Breast epithelium (tissue), 4 donors: ENCODE measurements at regions not wholly inside any gene's neighbourhood (a gene's known extent, or its start where the extent isn't known, plus 50 kb on each side); places are given as distances from the start of the nearest gene placed in this dataset.
A peak's percentile ranks its signal among the peaks of the same experiment; 100 is the strongest.

Experiments
- DNase-seq, 2 donors: peaks; one replicate each; pipeline ENCODE4 v3.0.0-alpha.2; 2019; ENCODE audit warnings: low spot score in 2 of 2
- H3K27ac ChIP-seq, 2 donors: fragments of 200-600 bp; sonication (generic) in 1 of 2; one replicate each; pipeline ENCODE4 v1.5.1; 2016 to 2019; ENCODE audit warnings: mild to moderate bottlenecking in 1 of 2
- H3K27me3 ChIP-seq, 2 donors: fragments of 200-600 bp; sonication (generic) in 1 of 2; one replicate each; pipeline versions ENCODE4 v1.5.1 to v1.6.0; 2017 to 2019; ENCODE audit warnings: control low read depth in 1 of 2, mild to moderate bottlenecking in 1 of 2
- H3K36me3 ChIP-seq: fragments of 200-600 bp; one replicate; pipeline ENCODE4 v1.5.1; 2019
- H3K4me1 ChIP-seq, 2 donors: fragments of 200-600 bp; sonication (generic); one replicate each; pipeline ENCODE4 v1.5.1; 2016 to 2019; ENCODE audit warnings: control low read depth in 1 of 2
- H3K4me3 ChIP-seq, 3 donors: fragments of 200-600 bp; sonication (generic); 1 replicate in 2 of 3; 2 replicates in 1 of 3; pipeline ENCODE4 v1.5.1; 2016 to 2019; ENCODE audit warnings: mild to moderate bottlenecking in 3 of 3, moderate library complexity in 2 of 3
- H3K9me3 ChIP-seq, 2 donors: fragments of 200-600 bp; sonication (generic) in 1 of 2; one replicate each; pipeline ENCODE4 v1.5.1; 2016 to 2019; ENCODE audit warnings: control low read depth in 1 of 2
- POLR2A ChIP-seq: fragments of 450-650 bp; IDR thresholded peaks from one replicate; pipeline ENCODE4 v1.6.1; 2016; ENCODE audit warnings: antibody characterized with exemption, mild to moderate bottlenecking, moderate library complexity
- POLR2AphosphoS5 ChIP-seq, 3 donors: sonication (generic); formaldehyde crosslinking; IDR thresholded peaks; one replicate each; pipeline ENCODE4 v1.6.1; 2017; ENCODE audit warnings: antibody characterized with exemption in 3 of 3
- intact Hi-C: fragments of 100-400 bp; cut with DNase I; formaldehyde crosslinking; loops from one replicate; pipeline ENCODE4 v1.15.1; 2023; ENCODE audit warnings: low total_unique reads
- TF ChIP-seq, protein P1 (sequence below), 3 donors: fragments of 450-650 bp; IDR thresholded peaks; one replicate each; pipeline ENCODE4 v1.5.1; 2016 to 2017; ENCODE audit warnings: antibody characterized with exemption in 3 of 3, mild to moderate bottlenecking in 3 of 3, moderate library complexity in 3 of 3

DNA sequence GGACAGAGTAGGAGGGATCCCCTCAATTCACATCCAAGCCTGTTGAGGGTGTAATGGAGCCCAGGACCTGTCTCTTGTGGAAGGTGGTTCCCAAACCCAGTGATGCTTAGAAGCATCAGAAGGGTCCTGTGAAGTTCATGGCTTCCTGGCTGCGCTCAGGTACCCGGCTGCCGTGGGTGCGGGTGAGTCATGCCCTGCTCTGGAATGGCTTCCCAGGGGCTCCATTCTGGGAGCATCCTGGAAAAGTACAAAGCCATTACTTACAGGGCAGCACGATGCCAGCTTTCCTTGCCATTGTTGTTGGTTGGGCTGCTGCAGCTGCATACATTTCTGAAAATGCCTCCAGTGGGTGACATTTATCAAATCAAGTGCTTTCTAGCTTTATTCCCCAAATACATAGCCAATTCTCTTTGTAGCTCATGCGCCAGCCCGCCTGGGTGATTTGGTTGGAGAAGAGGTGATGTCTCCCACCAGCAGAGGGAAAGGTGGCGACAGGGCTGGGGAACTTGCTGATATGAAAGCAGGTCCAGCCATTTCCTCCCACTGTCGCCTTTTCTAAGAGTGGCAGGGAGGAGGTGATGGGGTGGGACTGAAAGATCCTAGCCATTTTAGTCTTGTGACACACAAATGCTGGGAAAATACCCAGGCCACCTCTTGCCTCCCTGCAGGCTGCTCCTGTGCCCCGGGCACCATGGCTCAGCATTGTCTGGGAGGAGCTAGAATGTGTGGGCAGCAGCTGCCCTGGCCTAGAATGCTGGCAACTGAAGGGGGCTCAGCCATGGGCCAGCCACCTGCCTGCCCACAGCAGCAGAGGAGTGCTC lies 65.9 kb upstream of the HPCAL1 start:
- TF ChIP-seq POLR2A, result no peak
- no peak for TF ChIP-seq POLR2AphosphoS5 (IDR thresholded peaks at IDR 0.05)
- TF ChIP-seq, protein P1, sequence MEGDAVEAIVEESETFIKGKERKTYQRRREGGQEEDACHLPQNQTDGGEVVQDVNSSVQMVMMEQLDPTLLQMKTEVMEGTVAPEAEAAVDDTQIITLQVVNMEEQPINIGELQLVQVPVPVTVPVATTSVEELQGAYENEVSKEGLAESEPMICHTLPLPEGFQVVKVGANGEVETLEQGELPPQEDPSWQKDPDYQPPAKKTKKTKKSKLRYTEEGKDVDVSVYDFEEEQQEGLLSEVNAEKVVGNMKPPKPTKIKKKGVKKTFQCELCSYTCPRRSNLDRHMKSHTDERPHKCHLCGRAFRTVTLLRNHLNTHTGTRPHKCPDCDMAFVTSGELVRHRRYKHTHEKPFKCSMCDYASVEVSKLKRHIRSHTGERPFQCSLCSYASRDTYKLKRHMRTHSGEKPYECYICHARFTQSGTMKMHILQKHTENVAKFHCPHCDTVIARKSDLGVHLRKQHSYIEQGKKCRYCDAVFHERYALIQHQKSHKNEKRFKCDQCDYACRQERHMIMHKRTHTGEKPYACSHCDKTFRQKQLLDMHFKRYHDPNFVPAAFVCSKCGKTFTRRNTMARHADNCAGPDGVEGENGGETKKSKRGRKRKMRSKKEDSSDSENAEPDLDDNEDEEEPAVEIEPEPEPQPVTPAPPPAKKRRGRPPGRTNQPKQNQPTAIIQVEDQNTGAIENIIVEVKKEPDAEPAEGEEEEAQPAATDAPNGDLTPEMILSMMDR (IDR thresholded peaks at IDR 0.05), result no peak
- Histone ChIP-seq H3K27me3 (no peaks in the 10 kb centered on the region), H3K9me3 (no peaks in the 10 kb centered on the region), H3K36me3 (no peaks in the 10 kb centered on the region), H3K4me1 (no peaks in the 10 kb centered on the region), H3K27ac (no peak overlapping the region), H3K4me3 (no peak overlapping the region)
- peak in 1 of 2 donors; percentile 35 for DNase-seq
- intact Hi-C loops, result no loop called here

DNA sequence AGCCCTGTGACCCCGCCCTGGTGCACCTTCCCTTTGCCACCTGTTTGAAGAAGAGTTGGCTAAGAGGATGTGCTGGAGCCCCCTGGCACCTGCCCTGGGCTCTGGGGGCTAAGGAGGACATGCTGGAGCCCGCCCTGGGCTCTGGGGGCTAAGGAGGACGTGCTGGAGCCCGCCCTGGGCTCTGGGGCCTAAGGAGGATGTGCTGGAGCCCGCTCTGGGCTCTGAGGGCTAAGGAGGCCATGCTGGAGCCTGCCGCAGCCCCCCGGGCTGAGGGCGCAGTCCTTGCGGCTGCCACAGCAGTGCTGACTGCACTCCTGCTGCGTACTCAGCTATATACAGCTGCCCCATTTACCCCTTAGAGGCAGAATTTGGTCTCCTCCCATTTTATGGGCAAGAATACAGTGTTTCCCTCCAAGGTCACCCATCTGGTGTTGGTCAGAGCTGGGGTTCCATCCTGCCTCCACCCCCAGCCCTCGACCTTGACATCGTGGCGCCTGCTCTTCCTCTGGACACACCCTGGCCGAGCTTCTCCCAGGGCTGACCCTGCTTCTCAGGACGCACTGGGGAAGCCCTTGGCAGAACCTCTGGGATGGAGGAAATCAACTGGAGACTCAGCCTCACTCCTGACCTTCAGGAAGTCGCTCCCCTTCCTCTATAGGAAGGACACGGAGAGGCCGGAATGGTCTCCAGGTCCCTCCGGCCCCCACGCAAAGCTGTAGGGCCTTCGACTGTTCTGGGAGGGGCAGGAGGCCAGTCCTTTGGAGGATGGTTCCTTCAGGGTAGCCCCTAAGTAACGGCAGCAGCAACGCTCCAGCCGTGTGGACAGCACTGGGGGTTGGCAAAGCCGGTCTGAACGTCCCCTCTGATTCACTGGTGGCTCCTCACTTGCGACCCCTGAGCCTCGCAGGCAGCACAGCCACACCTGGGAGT lies 65.0 kb upstream of the HPCAL1 start:
- peak in 1 of 2 donors; percentile 33 for DNase-seq
- intact Hi-C loops, result no loop called here
- Histone ChIP-seq H3K4me1 (no peaks in the 10 kb centered on the region), H3K27ac (no peak overlapping the region), H3K36me3 (no peaks in the 10 kb centered on the region), H3K4me3 (no peak overlapping the region), H3K27me3 (no peaks in the 10 kb centered on the region), H3K9me3 (no peaks in the 10 kb centered on the region)
- TF ChIP-seq POLR2AphosphoS5 (IDR thresholded peaks at IDR 0.05) (no peak), POLR2A (no peak)
- TF ChIP-seq, protein P1 (IDR thresholded peaks at IDR 0.05), result no peak

DNA sequence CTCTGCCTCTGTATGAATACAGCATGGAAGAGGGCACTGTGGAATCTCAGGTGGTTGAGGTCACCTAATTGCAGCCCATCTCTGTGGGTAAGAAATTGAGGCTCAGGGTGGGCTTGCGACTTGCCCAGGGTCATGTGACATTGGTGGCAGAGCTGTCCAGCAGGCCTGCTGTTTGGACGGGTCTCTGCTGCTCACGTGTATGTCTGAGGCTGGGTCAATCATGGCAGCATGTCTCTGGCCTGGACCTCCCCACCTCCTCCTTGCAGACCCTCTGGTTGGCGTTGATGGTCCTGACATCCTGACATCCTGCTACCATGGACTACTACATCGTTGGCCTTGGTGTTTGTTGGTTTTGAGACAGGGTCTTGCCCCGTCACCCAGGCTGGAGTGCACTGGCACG lies 64.3 kb upstream of the HPCAL1 start:
- no peaks in the 10 kb centered on the region for H3K27me3 ChIP-seq

DNA sequence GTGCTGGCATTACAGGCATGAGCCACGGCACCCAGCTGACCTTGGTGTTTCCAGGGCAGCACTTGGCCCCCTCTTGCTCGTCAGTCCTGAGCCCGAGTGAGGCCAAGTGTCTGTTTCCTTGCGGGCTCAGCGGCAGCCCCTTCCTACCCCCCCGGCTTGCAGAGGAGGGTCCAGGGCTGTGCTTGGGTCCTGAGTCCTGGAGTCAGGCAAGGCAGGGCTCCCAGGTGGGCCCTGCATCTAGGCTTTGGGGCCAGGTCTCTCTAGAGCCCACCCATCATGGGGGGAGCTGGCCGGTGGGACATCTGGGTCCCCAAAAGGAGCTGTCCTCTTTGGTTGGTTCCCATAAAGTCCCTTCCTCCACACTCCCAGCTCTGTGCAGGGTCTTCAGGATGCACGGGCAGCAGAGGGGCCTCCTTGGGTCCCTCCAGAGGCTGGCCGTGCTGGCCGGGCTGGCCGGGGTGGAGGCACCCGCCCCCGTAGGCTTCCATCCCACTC lies 63.7 kb upstream of the HPCAL1 start:
- intact Hi-C loops, result no loop called here
- H3K9me3 ChIP-seq, result no peaks in the 10 kb centered on the region
- no peak overlapping the region for H3K27ac ChIP-seq
- H3K4me1 ChIP-seq, result no peaks in the 10 kb centered on the region
- no peaks in the 10 kb centered on the region for H3K36me3 ChIP-seq
- peak in 1 of 2 donors; percentile 10 for DNase-seq
- H3K27me3 ChIP-seq, result no peaks in the 10 kb centered on the region
- TF ChIP-seq POLR2AphosphoS5 (IDR thresholded peaks at IDR 0.05), result no peak
- TF ChIP-seq POLR2A, result no peak
- no peak overlapping the region for H3K4me3 ChIP-seq

More for the DNA sequence above, 64.3 kb upstream of the HPCAL1 start:
- Histone ChIP-seq H3K9me3 (no peaks in the 10 kb centered on the region), H3K4me1 (no peaks in the 10 kb centered on the region), H3K27ac (no peak overlapping the region), H3K4me3 (no peak overlapping the region), H3K36me3 (no peaks in the 10 kb centered on the region)
- peak in 1 of 2 donors; percentile 15 for DNase-seq
- intact Hi-C loops, result no loop called here
- no peak for TF ChIP-seq POLR2A
- TF ChIP-seq, protein P1 (IDR thresholded peaks at IDR 0.05), result no peak
- TF ChIP-seq POLR2AphosphoS5 (IDR thresholded peaks at IDR 0.05), result no peak

DNA sequence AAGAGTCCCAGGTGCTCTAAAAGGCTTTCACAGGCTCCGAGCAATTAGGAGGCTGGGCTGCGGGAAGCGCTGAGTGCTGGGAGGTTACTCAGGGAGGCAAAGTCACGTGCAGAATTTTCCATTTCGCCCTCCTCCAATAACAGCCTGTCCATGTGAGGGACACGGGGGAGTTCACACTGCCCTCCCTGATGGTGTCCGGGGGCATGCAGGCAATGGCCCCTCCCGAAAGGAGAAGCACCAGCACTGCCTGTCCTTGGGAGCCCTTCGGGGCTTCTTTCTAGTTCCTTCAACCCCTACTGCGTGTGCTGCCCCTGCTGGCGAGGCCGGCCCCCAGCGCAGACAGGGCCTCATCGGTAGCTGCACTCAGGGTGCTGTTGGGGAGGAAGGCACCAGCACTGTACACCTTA lies 63.1 kb upstream of the HPCAL1 start:
- peak in 1 of 2 donors; percentile 20 for DNase-seq
- Histone ChIP-seq H3K36me3 (no peaks in the 10 kb centered on the region), H3K27ac (no peak overlapping the region), H3K4me3 (no peak overlapping the region), H3K27me3 (no peaks in the 10 kb centered on the region), H3K9me3 (no peaks in the 10 kb centered on the region), H3K4me1 (no peaks in the 10 kb centered on the region)
- TF ChIP-seq POLR2A, result no peak
- TF ChIP-seq POLR2AphosphoS5 (IDR thresholded peaks at IDR 0.05), result no peak
- TF ChIP-seq, protein P1 (IDR thresholded peaks at IDR 0.05), result no peak
- intact Hi-C loops, result no loop called here
